ENCODE measurements at regions not wholly inside any gene's neighbourhood (a gene's known extent, or its start where the extent isn't known, plus 50 kb on each side); places are given as distances from the start of the nearest gene placed in this dataset.

DNA sequence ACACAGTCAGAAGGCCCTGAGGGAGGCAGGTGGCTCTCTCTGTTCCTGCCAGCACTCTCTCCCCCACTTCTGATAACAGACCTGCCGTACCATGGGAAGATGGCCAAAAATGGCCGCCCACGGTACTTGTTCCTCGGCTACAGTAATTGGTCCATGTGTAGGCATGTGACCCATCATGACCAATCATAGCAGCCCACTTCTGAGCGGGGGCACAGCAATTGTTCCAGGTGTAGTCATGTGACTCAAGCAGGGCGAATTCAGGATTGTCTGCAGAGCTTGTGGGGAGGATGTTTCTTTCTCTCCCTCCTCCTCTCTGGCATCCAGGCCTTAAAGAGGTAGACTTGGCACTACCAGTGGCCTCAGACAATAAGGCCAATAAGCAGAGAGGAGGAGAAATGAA, 250.4 kb downstream of the MRTFB start (continued):
- TF ChIP-seq ARID1B (IDR thresholded peaks at IDR 0.05) = no peak
- TF ChIP-seq, protein P1, sequence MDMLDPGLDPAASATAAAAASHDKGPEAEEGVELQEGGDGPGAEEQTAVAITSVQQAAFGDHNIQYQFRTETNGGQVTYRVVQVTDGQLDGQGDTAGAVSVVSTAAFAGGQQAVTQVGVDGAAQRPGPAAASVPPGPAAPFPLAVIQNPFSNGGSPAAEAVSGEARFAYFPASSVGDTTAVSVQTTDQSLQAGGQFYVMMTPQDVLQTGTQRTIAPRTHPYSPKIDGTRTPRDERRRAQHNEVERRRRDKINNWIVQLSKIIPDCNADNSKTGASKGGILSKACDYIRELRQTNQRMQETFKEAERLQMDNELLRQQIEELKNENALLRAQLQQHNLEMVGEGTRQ (CRISPR knock-in tag; IDR thresholded peaks at IDR 0.05) = peak; percentile 90
- TF ChIP-seq POLR3G (IDR thresholded peaks at IDR 0.05; ENCODE audit: extremely low read depth, insufficient read length, insufficient replicate concordance) = no peak
- peak; percentile 88 for TF ChIP-seq RAD51 (IDR thresholded peaks at IDR 0.05; ENCODE audit: borderline replicate concordance, low read depth)
- peak; percentile 68 for TF ChIP-seq EGR1 (conservative IDR thresholded peaks at IDR 0.05)
- TF ChIP-seq, protein P2, sequence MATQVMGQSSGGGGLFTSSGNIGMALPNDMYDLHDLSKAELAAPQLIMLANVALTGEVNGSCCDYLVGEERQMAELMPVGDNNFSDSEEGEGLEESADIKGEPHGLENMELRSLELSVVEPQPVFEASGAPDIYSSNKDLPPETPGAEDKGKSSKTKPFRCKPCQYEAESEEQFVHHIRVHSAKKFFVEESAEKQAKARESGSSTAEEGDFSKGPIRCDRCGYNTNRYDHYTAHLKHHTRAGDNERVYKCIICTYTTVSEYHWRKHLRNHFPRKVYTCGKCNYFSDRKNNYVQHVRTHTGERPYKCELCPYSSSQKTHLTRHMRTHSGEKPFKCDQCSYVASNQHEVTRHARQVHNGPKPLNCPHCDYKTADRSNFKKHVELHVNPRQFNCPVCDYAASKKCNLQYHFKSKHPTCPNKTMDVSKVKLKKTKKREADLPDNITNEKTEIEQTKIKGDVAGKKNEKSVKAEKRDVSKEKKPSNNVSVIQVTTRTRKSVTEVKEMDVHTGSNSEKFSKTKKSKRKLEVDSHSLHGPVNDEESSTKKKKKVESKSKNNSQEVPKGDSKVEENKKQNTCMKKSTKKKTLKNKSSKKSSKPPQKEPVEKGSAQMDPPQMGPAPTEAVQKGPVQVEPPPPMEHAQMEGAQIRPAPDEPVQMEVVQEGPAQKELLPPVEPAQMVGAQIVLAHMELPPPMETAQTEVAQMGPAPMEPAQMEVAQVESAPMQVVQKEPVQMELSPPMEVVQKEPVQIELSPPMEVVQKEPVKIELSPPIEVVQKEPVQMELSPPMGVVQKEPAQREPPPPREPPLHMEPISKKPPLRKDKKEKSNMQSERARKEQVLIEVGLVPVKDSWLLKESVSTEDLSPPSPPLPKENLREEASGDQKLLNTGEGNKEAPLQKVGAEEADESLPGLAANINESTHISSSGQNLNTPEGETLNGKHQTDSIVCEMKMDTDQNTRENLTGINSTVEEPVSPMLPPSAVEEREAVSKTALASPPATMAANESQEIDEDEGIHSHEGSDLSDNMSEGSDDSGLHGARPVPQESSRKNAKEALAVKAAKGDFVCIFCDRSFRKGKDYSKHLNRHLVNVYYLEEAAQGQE (IDR thresholded peaks at IDR 0.05; ENCODE audit: borderline replicate concordance) = 0 out of 2 replicates have a peak, but pooled peaks have one; percentile 16
- TF ChIP-seq, protein P2 (CRISPR knock-in tag; IDR thresholded peaks at IDR 0.05; ENCODE audit: low read depth) = no peak
- peak; percentile 69 for TF ChIP-seq NFIC (IDR thresholded peaks at IDR 0.05)
- TF ChIP-seq, protein P3, sequence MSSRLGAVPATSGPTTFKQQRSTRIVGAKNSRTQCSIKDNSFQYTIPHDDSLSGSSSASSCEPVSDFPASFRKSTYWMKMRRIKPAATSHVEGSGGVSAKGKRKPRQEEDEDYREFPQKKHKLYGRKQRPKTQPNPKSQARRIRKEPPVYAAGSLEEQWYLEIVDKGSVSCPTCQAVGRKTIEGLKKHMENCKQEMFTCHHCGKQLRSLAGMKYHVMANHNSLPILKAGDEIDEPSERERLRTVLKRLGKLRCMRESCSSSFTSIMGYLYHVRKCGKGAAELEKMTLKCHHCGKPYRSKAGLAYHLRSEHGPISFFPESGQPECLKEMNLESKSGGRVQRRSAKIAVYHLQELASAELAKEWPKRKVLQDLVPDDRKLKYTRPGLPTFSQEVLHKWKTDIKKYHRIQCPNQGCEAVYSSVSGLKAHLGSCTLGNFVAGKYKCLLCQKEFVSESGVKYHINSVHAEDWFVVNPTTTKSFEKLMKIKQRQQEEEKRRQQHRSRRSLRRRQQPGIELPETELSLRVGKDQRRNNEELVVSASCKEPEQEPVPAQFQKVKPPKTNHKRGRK (tag; IDR thresholded peaks at IDR 0.05) = no peak
- TF ChIP-seq NFYB (IDR thresholded peaks at IDR 0.05; ENCODE audit: extremely low read depth, insufficient read length) = peak; percentile 2
- TF ChIP-seq NELFE (IDR thresholded peaks at IDR 0.05; ENCODE audit: insufficient read depth, insufficient read length) = no peak
- TF ChIP-seq TOE1 (IDR thresholded peaks at IDR 0.05; ENCODE audit: borderline replicate concordance) = peak; percentile 82
- no peak for TF ChIP-seq TOE1 (CRISPR knock-in tag; IDR thresholded peaks at IDR 0.05; ENCODE audit: borderline replicate concordance, low read depth)
